ENCODE measurements at regions not wholly inside any gene's neighbourhood (a gene's known extent, or its start where the extent isn't known, plus 50 kb on each side); places are given as distances from the start of the nearest gene placed in this dataset.

DNA sequence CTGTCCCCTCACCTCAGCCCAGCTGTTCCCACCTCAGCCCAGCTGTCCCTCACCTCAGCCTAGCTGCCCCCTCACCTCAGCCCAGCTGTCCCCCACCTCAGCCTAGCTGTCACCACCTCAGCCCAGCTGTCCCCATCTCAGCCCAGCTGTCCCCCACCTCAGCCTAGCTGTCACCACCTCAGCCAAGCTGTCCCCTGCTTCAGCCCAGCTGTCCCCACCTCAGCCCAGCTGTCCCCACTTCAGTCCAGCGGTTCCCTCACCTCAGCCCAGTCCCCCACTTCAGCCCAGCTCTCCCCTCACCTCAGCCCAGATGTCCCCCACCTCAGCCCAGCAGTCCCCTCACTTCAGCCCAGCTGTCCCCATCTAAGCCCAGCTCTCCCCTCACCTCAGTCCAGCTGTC lies 88.4 kb upstream of the CSF3R start:
- Histone ChIP-seq H3K4me1 (ENCODE audit: control insufficient read depth, insufficient read depth, low read length) (no peaks in the 10 kb centered on the region), H3K9ac (ENCODE audit: low read length in 2 of 2) (no peak overlapping the region), H3K27me3 (ENCODE audit: control insufficient read depth in 1 of 2, insufficient read depth in 2 of 2, low read length in 2 of 2) (peaks cover 22 to 31% of the 10 kb centered on the region in 2 donors), H3K27ac (ENCODE audit: low read length) (no peak overlapping the region), H3K4me3 (ENCODE audit: low read length in 2 of 2) (no peak overlapping the region), H3K36me3 (ENCODE audit: control insufficient read depth in 2 of 2, insufficient read depth in 2 of 2, low read length in 2 of 2) (no peaks in the 10 kb centered on the region), H3K9me3 (ENCODE audit: control insufficient read depth in 2 of 2, low read length in 2 of 2) (no peaks in the 10 kb centered on the region)

DNA sequence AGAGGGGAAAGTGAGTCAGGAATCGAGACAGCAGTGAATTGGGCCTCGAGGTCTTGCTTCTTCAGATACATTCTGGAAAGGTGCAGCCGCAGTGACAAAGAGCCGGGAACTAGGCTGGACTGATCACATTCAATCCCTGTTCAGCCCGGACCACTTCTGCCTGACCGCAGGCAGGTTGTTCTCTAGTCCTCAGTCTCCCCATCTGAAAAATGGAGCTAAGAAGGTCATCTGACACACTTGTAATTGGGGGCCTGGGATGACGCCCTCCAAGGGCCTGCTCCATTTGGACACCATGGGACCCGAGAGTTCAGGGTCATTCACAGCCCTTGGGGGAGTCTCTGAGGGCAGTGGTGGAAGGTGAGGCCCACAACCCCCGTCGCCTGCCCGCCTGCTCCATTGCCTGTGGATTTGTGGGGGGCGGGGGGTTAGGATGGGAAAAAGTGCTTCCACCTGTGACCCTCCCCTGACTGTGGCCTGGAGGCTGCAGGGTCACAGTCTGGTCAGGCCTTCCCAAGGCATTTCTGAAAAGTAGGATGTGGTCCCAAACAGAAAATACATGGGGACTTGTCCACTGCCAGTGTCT lies 87.9 kb upstream of the CSF3R start:
- H3K27ac ChIP-seq (ENCODE audit: low read length) = no peak overlapping the region
- peaks cover 22 to 29% of the 10 kb centered on the region in 2 donors for H3K27me3 ChIP-seq (ENCODE audit: control insufficient read depth in 1 of 2, insufficient read depth in 2 of 2, low read length in 2 of 2)
- H3K4me1 ChIP-seq (ENCODE audit: control insufficient read depth, insufficient read depth, low read length) = no peaks in the 10 kb centered on the region
- H3K9me3 ChIP-seq (ENCODE audit: control insufficient read depth in 2 of 2, low read length in 2 of 2) = no peaks in the 10 kb centered on the region
- no peak overlapping the region for H3K4me3 ChIP-seq (ENCODE audit: low read length in 2 of 2)
- no peaks in the 10 kb centered on the region for H3K36me3 ChIP-seq (ENCODE audit: control insufficient read depth in 2 of 2, insufficient read depth in 2 of 2, low read length in 2 of 2)
- no peak overlapping the region for H3K9ac ChIP-seq (ENCODE audit: low read length in 2 of 2)

DNA sequence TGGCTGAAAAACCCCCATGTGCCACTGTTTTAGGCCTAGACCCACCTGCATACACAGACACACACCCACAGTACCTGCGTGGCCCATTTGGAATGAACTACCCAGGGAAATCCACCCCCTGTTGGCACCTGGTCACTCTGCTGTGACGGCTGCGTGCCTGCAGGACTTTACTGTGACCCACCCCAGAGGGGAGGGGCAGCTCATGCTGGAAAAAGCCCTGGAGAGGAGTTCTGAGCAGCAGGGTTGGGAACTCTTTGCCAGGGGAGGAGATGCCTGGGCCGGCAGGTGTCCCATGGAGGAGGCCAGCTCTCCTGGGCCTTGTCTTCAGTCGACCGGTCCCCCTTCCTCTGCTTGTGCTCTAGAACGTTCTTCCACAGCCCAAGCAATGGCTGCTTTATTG lies 87.3 kb upstream of the CSF3R start:
- Histone ChIP-seq H3K4me3 (ENCODE audit: low read length in 2 of 2) (no peak overlapping the region), H3K9ac (ENCODE audit: low read length in 2 of 2) (no peak overlapping the region), H3K36me3 (ENCODE audit: control insufficient read depth in 2 of 2, insufficient read depth in 2 of 2, low read length in 2 of 2) (no peaks in the 10 kb centered on the region), H3K27me3 (ENCODE audit: control insufficient read depth in 1 of 2, insufficient read depth in 2 of 2, low read length in 2 of 2) (peaks cover 18 to 26% of the 10 kb centered on the region in 2 donors), H3K27ac (ENCODE audit: low read length) (no peak overlapping the region), H3K4me1 (ENCODE audit: control insufficient read depth, insufficient read depth, low read length) (no peaks in the 10 kb centered on the region), H3K9me3 (ENCODE audit: control insufficient read depth in 2 of 2, low read length in 2 of 2) (no peaks in the 10 kb centered on the region)

DNA sequence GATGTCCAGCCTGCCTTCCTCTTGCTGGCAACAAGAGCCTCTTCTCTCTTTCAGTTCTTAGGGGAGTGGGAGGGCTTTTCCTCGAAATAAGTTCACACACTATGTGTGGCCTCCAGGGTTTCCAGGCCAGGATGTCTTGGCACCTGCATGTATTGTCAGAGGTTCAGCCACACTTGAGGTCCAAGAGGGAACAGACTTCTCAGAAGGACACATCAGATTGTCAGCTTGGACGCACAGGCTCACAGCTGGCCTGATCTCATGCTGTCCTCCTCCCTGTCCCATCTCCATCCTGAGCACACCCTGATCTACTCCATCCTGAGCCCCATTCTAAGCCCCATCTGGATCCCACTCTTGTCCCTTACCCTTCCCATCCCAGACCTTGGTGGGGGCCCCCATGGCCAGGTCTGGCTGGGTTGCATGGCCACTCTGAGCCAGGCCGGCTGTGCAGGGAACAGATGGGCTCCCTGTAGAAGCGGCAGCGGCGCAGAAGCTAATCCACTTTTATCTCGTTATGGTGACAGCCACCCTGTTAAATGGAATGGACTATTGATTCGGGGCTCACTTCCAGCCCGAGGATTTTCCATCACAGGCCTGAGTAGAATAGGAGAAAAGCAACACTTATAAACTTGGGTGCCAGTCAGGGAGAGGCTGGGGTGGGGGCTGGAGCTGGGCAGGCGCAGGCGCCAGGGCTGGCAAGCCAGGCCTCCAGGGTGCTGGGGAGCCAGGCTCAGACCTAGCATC lies 85.1 kb upstream of the CSF3R start:
- Histone ChIP-seq H3K4me3 (ENCODE audit: low read length in 2 of 2) (no peak overlapping the region), H3K9ac (ENCODE audit: low read length in 2 of 2) (no peak overlapping the region), H3K9me3 (ENCODE audit: control insufficient read depth in 2 of 2, low read length in 2 of 2) (no peaks in the 10 kb centered on the region), H3K27ac (ENCODE audit: low read length) (no peak overlapping the region), H3K4me1 (ENCODE audit: control insufficient read depth, insufficient read depth, low read length) (no peaks in the 10 kb centered on the region), H3K36me3 (ENCODE audit: control insufficient read depth in 2 of 2, insufficient read depth in 2 of 2, low read length in 2 of 2) (no peaks in the 10 kb centered on the region), H3K27me3 (ENCODE audit: control insufficient read depth in 1 of 2, insufficient read depth in 2 of 2, low read length in 2 of 2) (peaks cover 1 to 12% of the 10 kb centered on the region in 2 donors)

DNA sequence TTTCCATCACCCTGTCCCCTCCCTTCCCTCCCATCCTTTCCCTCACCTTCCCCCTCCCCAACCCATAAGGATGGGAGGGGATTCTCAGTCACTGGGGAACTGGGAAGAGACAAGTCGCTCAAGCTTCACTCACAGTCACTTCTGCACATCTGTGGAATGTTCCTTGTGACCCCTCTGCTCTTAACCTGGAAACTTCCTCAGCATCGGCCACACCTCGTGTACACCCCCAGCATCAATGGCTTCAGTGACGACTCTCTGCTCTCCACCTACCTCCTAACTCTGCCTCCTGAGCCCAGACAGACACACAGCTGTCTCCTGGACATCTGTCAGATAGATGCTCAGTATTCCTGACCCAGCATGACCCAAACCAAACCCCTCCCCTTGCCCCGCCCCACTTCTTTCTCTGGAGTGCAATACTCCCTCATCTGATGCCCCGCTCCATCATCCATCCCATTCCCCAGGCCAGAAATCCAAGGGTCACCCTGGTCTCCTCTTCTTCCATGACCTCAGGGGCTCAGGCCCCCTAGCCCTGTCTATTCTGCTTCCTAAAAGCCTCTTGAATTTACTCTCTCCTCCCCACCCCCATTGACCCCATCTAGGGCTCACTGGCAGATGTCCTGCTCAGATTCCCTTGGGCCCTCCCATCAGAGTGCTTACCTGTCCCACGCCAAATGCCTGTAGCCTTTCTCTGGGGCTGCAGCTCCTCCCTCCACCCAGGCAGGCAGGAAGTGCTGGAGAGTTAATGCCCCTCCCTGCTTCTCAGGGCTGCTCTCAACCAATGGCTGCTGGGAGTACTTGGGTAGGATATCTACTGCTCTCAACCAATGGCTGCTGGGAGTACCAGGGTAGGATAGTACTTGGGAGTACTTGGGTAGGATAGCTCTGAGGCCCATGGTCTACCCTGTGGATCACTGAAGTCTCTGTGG lies 83.1 kb upstream of the CSF3R start:
- no peak overlapping the region for H3K9ac ChIP-seq (ENCODE audit: low read length in 2 of 2)
- H3K27ac ChIP-seq (ENCODE audit: low read length) = no peak overlapping the region
- no peaks in the 10 kb centered on the region for H3K9me3 ChIP-seq (ENCODE audit: control insufficient read depth in 2 of 2, low read length in 2 of 2)
- no peaks in the 10 kb centered on the region for H3K4me1 ChIP-seq (ENCODE audit: control insufficient read depth, insufficient read depth, low read length)
- peaks cover 0 to 10% of the 10 kb centered on the region in 2 donors for H3K27me3 ChIP-seq (ENCODE audit: control insufficient read depth in 1 of 2, insufficient read depth in 2 of 2, low read length in 2 of 2)
- no peaks in the 10 kb centered on the region for H3K36me3 ChIP-seq (ENCODE audit: control insufficient read depth in 2 of 2, insufficient read depth in 2 of 2, low read length in 2 of 2)
- no peak overlapping the region for H3K4me3 ChIP-seq (ENCODE audit: low read length in 2 of 2)

DNA sequence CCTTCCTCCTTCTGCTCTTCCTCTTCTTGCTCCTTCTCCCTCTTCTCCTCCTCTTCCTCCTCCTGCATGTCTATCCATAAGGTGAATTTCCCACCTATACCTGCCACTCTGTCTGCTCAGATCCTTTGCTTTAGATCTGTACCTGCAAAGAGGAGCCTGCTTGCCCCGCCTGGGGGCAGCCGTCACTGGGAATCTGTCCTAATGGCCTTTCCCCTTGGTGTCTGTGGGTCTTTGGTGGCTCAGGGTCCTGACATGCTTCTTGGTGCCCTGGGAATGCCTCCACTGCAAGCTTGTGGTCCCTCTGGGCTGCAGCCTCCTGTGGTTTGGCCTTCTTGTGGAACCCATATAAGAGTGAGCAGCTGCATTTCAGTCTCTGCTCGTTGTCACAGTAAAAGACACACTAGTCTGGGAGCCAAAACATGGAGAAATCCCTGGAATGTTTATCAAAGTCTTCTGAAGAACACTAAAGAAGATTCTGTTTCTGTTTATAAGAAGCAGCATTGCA lies 79.5 kb upstream of the CSF3R start:
- no peaks in the 10 kb centered on the region for H3K9me3 ChIP-seq (ENCODE audit: control insufficient read depth in 2 of 2, low read length in 2 of 2)
- no peaks in the 10 kb centered on the region for H3K4me1 ChIP-seq (ENCODE audit: control insufficient read depth, insufficient read depth, low read length)
- no peaks in the 10 kb centered on the region for H3K36me3 ChIP-seq (ENCODE audit: control insufficient read depth in 2 of 2, insufficient read depth in 2 of 2, low read length in 2 of 2)
- H3K4me3 ChIP-seq (ENCODE audit: low read length in 2 of 2) = no peak overlapping the region
- H3K9ac ChIP-seq (ENCODE audit: low read length in 2 of 2) = no peak overlapping the region
- H3K27ac ChIP-seq (ENCODE audit: low read length) = no peak overlapping the region
- peaks cover 6 to 9% of the 10 kb centered on the region in 2 donors for H3K27me3 ChIP-seq (ENCODE audit: control insufficient read depth in 1 of 2, insufficient read depth in 2 of 2, low read length in 2 of 2)

DNA sequence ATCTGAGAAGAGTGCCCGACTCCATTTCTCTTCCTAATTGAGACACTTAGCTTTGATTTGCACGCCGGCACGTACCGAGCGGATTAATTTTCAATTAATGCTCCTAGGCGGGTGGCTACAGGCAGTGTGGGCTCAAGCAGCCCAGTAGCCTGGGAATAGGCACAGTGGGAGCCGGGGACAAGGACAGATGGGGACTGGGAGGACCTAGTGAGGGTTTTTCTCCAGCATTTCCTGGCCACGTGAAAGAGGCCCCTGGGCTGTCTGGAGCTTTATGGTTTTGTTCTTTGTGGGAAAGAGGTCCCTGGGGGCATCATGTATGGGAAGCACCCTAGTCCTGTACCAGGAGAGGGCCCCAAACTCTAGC lies 78.6 kb upstream of the CSF3R start:
- Histone ChIP-seq H3K4me1 (ENCODE audit: control insufficient read depth, insufficient read depth, low read length) (no peaks in the 10 kb centered on the region), H3K27ac (ENCODE audit: low read length) (no peak overlapping the region), H3K9me3 (ENCODE audit: control insufficient read depth in 2 of 2, low read length in 2 of 2) (no peaks in the 10 kb centered on the region), H3K9ac (ENCODE audit: low read length in 2 of 2) (no peak overlapping the region), H3K27me3 (ENCODE audit: control insufficient read depth in 1 of 2, insufficient read depth in 2 of 2, low read length in 2 of 2) (peaks cover 6 to 9% of the 10 kb centered on the region in 2 donors), H3K4me3 (ENCODE audit: low read length in 2 of 2) (no peak overlapping the region), H3K36me3 (ENCODE audit: control insufficient read depth in 2 of 2, insufficient read depth in 2 of 2, low read length in 2 of 2) (no peaks in the 10 kb centered on the region)

DNA sequence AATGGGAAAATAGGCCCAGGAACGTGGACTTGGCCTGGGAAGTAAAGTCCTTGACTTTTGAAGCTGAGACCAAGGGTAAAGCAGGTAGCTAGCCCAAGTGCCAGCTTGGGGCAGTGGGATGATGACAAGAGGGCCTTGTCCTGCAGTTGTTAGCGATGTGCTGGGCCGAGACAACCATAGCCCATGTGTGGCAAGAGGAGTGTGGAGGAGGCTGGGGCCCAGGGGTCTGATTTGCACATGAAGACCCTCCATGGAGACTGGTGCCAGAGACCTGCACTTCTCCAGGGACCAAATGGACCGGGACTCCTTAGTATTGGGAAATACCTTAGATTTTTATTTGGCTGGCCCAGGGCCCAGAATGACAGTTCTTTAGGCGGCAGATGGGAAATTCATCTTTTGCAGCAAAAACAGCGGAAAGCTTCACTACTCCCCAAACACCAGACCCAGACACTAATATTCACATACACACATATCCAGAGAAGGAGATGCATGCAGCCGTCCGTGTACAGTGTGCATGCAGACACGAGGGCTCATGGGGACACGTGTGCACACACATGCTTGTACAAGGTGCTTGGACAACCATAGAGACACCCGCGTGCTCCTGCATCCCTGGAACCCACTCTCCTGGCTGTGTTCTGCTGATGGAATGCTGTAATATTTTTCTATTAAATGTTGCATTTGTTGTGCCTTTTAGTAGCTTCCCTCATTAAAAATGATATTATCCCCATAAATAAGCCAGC lies 78.1 kb upstream of the CSF3R start:
- no peak overlapping the region for H3K4me3 ChIP-seq (ENCODE audit: low read length in 2 of 2)

DNA sequence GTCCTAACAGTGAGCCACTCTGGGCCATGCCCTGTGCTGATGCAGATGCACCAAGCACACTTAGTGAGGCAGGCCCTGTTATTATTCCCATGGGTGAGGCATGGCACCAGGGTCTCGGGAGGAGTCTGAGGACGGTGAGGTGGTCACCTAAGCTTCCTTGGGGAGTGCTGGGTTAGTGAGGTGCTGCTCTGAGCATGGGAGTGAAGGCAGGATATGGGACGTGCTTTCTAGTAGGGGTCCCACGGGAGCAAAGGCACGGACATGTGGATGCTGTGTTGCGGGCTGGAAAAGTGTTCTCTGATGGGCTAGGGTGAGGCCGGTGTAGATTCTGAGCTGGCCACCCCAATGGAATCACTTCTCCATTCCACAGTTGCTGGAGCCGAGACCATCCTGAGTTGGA lies 77.5 kb upstream of the CSF3R start:
- Histone ChIP-seq H3K36me3 (ENCODE audit: control insufficient read depth in 2 of 2, insufficient read depth in 2 of 2, low read length in 2 of 2) (no peaks in the 10 kb centered on the region), H3K27me3 (ENCODE audit: control insufficient read depth in 1 of 2, insufficient read depth in 2 of 2, low read length in 2 of 2) (peaks cover 6 to 16% of the 10 kb centered on the region in 2 donors), H3K4me3 (ENCODE audit: low read length in 2 of 2) (no peak overlapping the region), H3K27ac (ENCODE audit: low read length) (no peak overlapping the region), H3K4me1 (ENCODE audit: control insufficient read depth, insufficient read depth, low read length) (no peaks in the 10 kb centered on the region), H3K9me3 (ENCODE audit: control insufficient read depth in 2 of 2, low read length in 2 of 2) (no peaks in the 10 kb centered on the region), H3K9ac (ENCODE audit: low read length in 2 of 2) (no peak overlapping the region)

More for the DNA sequence above, 78.1 kb upstream of the CSF3R start:
- no peaks in the 10 kb centered on the region for H3K36me3 ChIP-seq (ENCODE audit: control insufficient read depth in 2 of 2, insufficient read depth in 2 of 2, low read length in 2 of 2)
- no peak overlapping the region for H3K27ac ChIP-seq (ENCODE audit: low read length)
- no peak overlapping the region for H3K9ac ChIP-seq (ENCODE audit: low read length in 2 of 2)
- peaks cover 6 to 14% of the 10 kb centered on the region in 2 donors for H3K27me3 ChIP-seq (ENCODE audit: control insufficient read depth in 1 of 2, insufficient read depth in 2 of 2, low read length in 2 of 2)
- H3K9me3 ChIP-seq (ENCODE audit: control insufficient read depth in 2 of 2, low read length in 2 of 2) = no peaks in the 10 kb centered on the region
- H3K4me1 ChIP-seq (ENCODE audit: control insufficient read depth, insufficient read depth, low read length) = no peaks in the 10 kb centered on the region

DNA sequence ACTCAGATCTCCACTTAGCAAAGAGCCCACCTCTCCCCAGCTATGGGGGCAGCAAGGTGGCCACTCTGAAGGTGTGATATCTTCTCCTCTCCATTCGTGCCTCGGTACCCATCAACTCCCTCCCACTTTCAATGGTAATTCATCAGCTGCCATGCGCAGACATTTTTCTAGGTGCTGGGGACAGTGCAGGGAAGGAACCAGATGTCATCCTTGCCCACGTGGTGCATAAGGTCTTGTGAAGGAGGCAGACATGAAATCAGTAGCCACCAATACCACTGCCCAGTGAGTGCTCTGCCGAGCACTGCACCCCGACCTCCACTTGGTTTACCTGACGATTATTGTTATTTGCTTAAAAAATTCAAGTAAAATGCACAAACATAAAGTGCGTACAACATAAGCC lies 76.3 kb upstream of the CSF3R start:
- peaks cover 12 to 26% of the 10 kb centered on the region in 2 donors for H3K27me3 ChIP-seq (ENCODE audit: control insufficient read depth in 1 of 2, insufficient read depth in 2 of 2, low read length in 2 of 2)
- H3K4me1 ChIP-seq (ENCODE audit: control insufficient read depth, insufficient read depth, low read length) = no peaks in the 10 kb centered on the region
- H3K4me3 ChIP-seq (ENCODE audit: low read length in 2 of 2) = no peak overlapping the region
- no peak overlapping the region for H3K9ac ChIP-seq (ENCODE audit: low read length in 2 of 2)
- no peak overlapping the region for H3K27ac ChIP-seq (ENCODE audit: low read length)
- no peaks in the 10 kb centered on the region for H3K36me3 ChIP-seq (ENCODE audit: control insufficient read depth in 2 of 2, insufficient read depth in 2 of 2, low read length in 2 of 2)
- H3K9me3 ChIP-seq (ENCODE audit: control insufficient read depth in 2 of 2, low read length in 2 of 2) = no peaks in the 10 kb centered on the region

Data from stomach smooth muscle (tissue), 2 donors.